ENCODE measurements at regions not wholly inside any gene's neighbourhood (a gene's known extent, or its start where the extent isn't known, plus 50 kb on each side); places are given as distances from the start of the nearest gene placed in this dataset.

DNA sequence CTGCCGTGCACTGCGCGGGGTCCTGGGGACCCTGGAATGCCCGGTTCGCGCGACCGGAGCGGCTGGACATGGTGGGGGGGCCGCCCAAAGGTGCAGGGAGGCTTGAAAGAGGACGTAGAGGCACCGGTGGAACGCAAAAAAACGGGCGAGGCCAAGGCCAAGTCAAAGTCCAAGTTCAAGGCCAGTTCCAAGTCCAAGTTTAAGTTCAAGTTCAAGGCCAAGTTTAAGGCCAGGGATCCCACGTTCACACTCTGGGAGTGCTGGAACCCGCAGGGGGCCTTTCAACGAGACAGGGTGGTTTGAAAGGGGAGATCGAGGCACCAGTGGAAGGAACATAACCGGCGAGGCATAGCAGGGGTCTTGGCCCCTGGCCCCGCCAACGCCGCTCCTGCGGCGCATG lies 317.6 kb downstream of the ALG10 start:
- CTCF ChIA-PET = no interaction called here
- Mint-ChIP-seq H3K36me3 (ENCODE audit: insufficient read depth, unreplicated experiment) (peaks cover 23% of the 10 kb centered on the region), H3K27ac (ENCODE audit: unreplicated experiment) (no peak overlapping the region), H3K27me3 (ENCODE audit: unreplicated experiment) (no peaks in the 10 kb centered on the region), H3K9me3 (ENCODE audit: low read depth, unreplicated experiment) (peaks cover 4% of the 10 kb centered on the region), H3K4me1 (ENCODE audit: low read depth, unreplicated experiment) (no peaks in the 10 kb centered on the region), H3K4me3 (ENCODE audit: low read depth, unreplicated experiment) (no peak overlapping the region)
- TF ChIP-seq CTCF (IDR thresholded peaks at IDR 0.05; ENCODE audit: unreplicated experiment) = no peak
- no TSS peak for BruUV-seq (replicated peaks)
- intact Hi-C loops (cut with micrococcal nuclease; ENCODE audit: unreplicated experiment) = no loop called here
- no peak for DNase-seq

GRCh38 chr12:34340534-34341361 lies 318.5 kb downstream of the ALG10 start:
- no peak overlapping the region for H3K27ac Mint-ChIP-seq (ENCODE audit: unreplicated experiment)
- TF ChIP-seq CTCF (IDR thresholded peaks at IDR 0.05; ENCODE audit: unreplicated experiment) = no peak
- CTCF ChIA-PET = no interaction called here
- intact Hi-C loops (cut with micrococcal nuclease; ENCODE audit: unreplicated experiment) = no loop called here
- H3K27me3 Mint-ChIP-seq (ENCODE audit: unreplicated experiment) = no peaks in the 10 kb centered on the region
- H3K9me3 Mint-ChIP-seq (ENCODE audit: low read depth, unreplicated experiment) = peaks cover 4% of the 10 kb centered on the region
- H3K36me3 Mint-ChIP-seq (ENCODE audit: insufficient read depth, unreplicated experiment) = peaks cover 21% of the 10 kb centered on the region
- H3K4me1 Mint-ChIP-seq (ENCODE audit: low read depth, unreplicated experiment) = no peaks in the 10 kb centered on the region
- no TSS peak for BruUV-seq (replicated peaks)
- no peak for DNase-seq
- no peak overlapping the region for H3K4me3 Mint-ChIP-seq (ENCODE audit: low read depth, unreplicated experiment)

GRCh38 chr12:34341362-34341733 lies 319.1 kb downstream of the ALG10 start:
- intact Hi-C loops (cut with micrococcal nuclease; ENCODE audit: unreplicated experiment) = no loop called here
- no TSS peak for BruUV-seq (replicated peaks)
- H3K9me3 Mint-ChIP-seq (ENCODE audit: low read depth, unreplicated experiment) = peaks cover 4% of the 10 kb centered on the region

GRCh38 chr12:34342048-34342447 lies 319.8 kb downstream of the ALG10 start:
- H3K36me3 Mint-ChIP-seq (ENCODE audit: insufficient read depth, unreplicated experiment) = peaks cover 18% of the 10 kb centered on the region
- peaks cover 4% of the 10 kb centered on the region for H3K9me3 Mint-ChIP-seq (ENCODE audit: low read depth, unreplicated experiment)
- no peak overlapping the region for H3K4me3 Mint-ChIP-seq (ENCODE audit: low read depth, unreplicated experiment)

More at GRCh38 chr12:34341362-34341733, 319.1 kb downstream of the ALG10 start:
- CTCF ChIA-PET = no interaction called here
- Mint-ChIP-seq H3K27ac (ENCODE audit: unreplicated experiment) (no peak overlapping the region), H3K4me3 (ENCODE audit: low read depth, unreplicated experiment) (no peak overlapping the region), H3K27me3 (ENCODE audit: unreplicated experiment) (no peaks in the 10 kb centered on the region), H3K4me1 (ENCODE audit: low read depth, unreplicated experiment) (no peaks in the 10 kb centered on the region), H3K36me3 (ENCODE audit: insufficient read depth, unreplicated experiment) (peaks cover 21% of the 10 kb centered on the region)
- DNase-seq = no peak
- TF ChIP-seq CTCF (IDR thresholded peaks at IDR 0.05; ENCODE audit: unreplicated experiment) = no peak

More at GRCh38 chr12:34342048-34342447, 319.8 kb downstream of the ALG10 start:
- intact Hi-C loops (cut with micrococcal nuclease; ENCODE audit: unreplicated experiment) = no loop called here
- BruUV-seq (replicated peaks) = no TSS peak
- Mint-ChIP-seq H3K4me1 (ENCODE audit: low read depth, unreplicated experiment) (no peaks in the 10 kb centered on the region), H3K27me3 (ENCODE audit: unreplicated experiment) (no peaks in the 10 kb centered on the region), H3K27ac (ENCODE audit: unreplicated experiment) (no peak overlapping the region)
- TF ChIP-seq CTCF (IDR thresholded peaks at IDR 0.05; ENCODE audit: unreplicated experiment) = no peak
- no peak for DNase-seq
- CTCF ChIA-PET = no interaction called here

All from Calu3 (cell line).